ENCODE measurements at regions not wholly inside any gene's neighbourhood (a gene's known extent, or its start where the extent isn't known, plus 50 kb on each side); places are given as distances from the start of the nearest gene placed in this dataset.

DNA sequence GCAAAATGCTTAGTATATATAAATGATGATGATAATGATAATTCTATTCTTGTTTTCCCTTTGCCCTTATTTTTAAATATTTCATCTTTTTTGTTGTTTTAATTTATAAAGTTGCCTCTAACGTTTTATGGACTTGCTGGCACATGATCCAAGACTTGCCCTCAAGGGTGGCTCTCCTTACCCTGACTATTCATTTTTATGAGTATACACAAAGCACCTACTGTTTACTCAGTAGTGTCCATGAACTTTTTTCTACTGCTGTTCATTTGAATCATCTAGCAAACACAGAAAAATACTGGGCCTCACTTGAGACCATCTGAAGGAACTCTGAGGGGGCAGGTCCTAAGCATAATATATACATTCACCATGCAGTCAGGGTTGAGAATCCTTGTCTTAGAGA, 276.2 kb downstream of the AACS start:
- TF ChIP-seq EZH2 (IDR thresholded peaks at IDR 0.05; ENCODE audit: borderline replicate concordance, insufficient read depth, low read depth, low read length, poor library complexity, severe bottlenecking) = no peak
- TF ChIP-seq, protein P1, sequence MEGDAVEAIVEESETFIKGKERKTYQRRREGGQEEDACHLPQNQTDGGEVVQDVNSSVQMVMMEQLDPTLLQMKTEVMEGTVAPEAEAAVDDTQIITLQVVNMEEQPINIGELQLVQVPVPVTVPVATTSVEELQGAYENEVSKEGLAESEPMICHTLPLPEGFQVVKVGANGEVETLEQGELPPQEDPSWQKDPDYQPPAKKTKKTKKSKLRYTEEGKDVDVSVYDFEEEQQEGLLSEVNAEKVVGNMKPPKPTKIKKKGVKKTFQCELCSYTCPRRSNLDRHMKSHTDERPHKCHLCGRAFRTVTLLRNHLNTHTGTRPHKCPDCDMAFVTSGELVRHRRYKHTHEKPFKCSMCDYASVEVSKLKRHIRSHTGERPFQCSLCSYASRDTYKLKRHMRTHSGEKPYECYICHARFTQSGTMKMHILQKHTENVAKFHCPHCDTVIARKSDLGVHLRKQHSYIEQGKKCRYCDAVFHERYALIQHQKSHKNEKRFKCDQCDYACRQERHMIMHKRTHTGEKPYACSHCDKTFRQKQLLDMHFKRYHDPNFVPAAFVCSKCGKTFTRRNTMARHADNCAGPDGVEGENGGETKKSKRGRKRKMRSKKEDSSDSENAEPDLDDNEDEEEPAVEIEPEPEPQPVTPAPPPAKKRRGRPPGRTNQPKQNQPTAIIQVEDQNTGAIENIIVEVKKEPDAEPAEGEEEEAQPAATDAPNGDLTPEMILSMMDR (IDR thresholded peaks at IDR 0.05) = no peak

All from B cell (primary cell).